RWPE2 (cell line): ENCODE measurements at regions not wholly inside any gene's neighbourhood (a gene's known extent, or its start where the extent isn't known, plus 50 kb on each side); places are given as distances from the start of the nearest gene placed in this dataset.

Experiments
- ATAC-seq: fragments of 200-7000 bp; cut with Tn5 transposase; 3 replicates; pipeline ENCODE4 v1.9.1; 2021; ENCODE audit warnings: low read depth
- DNase-seq: peaks from one replicate; pipeline ENCODE4 v3.0.0-alpha.2; 2020; ENCODE audit warnings: low spot score
- H3K27ac ChIP-seq: fragments of 450-650 bp; 2 replicates; pipeline ENCODE4 v1.5.1; 2017; ENCODE audit warnings: mild to moderate bottlenecking; ENCODE audit not compliant: poor library complexity, severe bottlenecking
- H3K27me3 ChIP-seq: fragments of 250-450 bp; sonication (Bioruptor Pico); 2 replicates; pipeline ENCODE4 v1.5.1; 2021; ENCODE audit warnings: mild to moderate bottlenecking, moderate library complexity; ENCODE audit not compliant: insufficient read depth, poor library complexity, severe bottlenecking
- H3K36me3 ChIP-seq: fragments of 250-450 bp; sonication (Bioruptor Pico); 2 replicates; pipeline ENCODE4 v1.5.1; 2020; ENCODE audit warnings: low read depth, mild to moderate bottlenecking, moderate library complexity
- H3K4me1 ChIP-seq: fragments of 250-450 bp; sonication (Bioruptor Pico); 2 replicates; pipeline ENCODE4 v1.5.1; 2021; ENCODE audit warnings: mild to moderate bottlenecking, moderate library complexity; ENCODE audit not compliant: insufficient read depth, poor library complexity, severe bottlenecking
- H3K4me3 ChIP-seq: fragments of 250-450 bp; sonication (Bioruptor Pico); 2 replicates; pipeline ENCODE4 v1.5.1; 2021; ENCODE audit warnings: mild to moderate bottlenecking, moderate library complexity; ENCODE audit not compliant: severe bottlenecking
- H3K9me3 ChIP-seq: fragments of 250-450 bp; sonication (Bioruptor Pico); 2 replicates; pipeline ENCODE4 v1.5.1; 2021; ENCODE audit warnings: mild to moderate bottlenecking, moderate library complexity; ENCODE audit not compliant: severe bottlenecking
- TF ChIP-seq, protein P1 (sequence below): fragments of 450-650 bp; IDR thresholded peaks from one replicate; pipeline ENCODE4 v1.5.1; 2017; ENCODE audit warnings: mild to moderate bottlenecking, moderate library complexity; ENCODE audit not compliant: poor library complexity, severe bottlenecking

DNA sequence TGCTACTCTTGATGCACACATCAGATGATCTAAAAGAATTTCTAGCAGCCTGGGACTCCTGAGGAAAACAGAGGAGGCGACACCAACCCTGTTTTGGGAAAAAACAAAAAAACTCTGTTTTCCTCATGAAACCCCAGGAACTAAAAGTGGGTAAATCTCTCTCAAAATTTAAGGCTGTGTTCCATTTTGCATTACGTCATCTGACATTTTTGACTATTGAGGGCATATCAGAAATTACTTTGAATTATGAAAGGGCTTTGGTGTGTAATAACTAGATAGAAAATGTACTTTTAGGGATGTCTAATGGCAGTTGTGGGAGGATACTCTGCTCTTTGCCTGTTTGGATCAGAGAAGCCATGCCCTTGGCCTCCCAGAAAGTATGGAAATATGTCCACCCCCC is 963.0 kb downstream of the CNTNAP5 start:
- no peaks in the 10 kb centered on the region for H3K27me3 ChIP-seq
- TF ChIP-seq, protein P1, sequence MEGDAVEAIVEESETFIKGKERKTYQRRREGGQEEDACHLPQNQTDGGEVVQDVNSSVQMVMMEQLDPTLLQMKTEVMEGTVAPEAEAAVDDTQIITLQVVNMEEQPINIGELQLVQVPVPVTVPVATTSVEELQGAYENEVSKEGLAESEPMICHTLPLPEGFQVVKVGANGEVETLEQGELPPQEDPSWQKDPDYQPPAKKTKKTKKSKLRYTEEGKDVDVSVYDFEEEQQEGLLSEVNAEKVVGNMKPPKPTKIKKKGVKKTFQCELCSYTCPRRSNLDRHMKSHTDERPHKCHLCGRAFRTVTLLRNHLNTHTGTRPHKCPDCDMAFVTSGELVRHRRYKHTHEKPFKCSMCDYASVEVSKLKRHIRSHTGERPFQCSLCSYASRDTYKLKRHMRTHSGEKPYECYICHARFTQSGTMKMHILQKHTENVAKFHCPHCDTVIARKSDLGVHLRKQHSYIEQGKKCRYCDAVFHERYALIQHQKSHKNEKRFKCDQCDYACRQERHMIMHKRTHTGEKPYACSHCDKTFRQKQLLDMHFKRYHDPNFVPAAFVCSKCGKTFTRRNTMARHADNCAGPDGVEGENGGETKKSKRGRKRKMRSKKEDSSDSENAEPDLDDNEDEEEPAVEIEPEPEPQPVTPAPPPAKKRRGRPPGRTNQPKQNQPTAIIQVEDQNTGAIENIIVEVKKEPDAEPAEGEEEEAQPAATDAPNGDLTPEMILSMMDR: no peak

DNA sequence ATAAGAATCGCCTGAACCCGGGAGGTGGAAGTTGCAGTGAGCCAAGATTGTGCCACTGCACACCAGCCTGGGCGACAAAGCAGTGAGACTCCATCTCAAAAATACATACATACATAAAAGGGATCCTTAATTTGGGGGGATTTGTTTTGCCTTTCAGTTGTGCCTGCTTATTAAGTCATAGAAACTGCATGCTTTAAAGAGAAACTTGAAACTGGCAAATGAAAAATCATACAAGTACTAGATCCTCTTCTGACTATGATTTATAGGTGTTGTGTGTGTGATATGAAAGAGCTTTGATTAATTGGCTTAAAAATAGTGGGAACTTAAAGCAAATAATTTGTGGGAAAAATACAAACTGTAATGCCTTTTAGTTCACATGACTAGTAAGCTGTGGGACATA is 963.7 kb downstream of the CNTNAP5 start:
- no peak for ATAC-seq
- Histone ChIP-seq H3K9me3 (peaks cover 1% of the 10 kb centered on the region), H3K36me3 (no peaks in the 10 kb centered on the region), H3K4me3 (no peak overlapping the region), H3K4me1 (peaks cover 18% of the 10 kb centered on the region), H3K27me3 (no peaks in the 10 kb centered on the region), H3K27ac (no peak overlapping the region)
- no peak for DNase-seq
- TF ChIP-seq, protein P1: no peak

More for the DNA sequence above, 963.0 kb downstream of the CNTNAP5 start:
- no peak for ATAC-seq
- peaks cover 1% of the 10 kb centered on the region for H3K9me3 ChIP-seq
- no peaks in the 10 kb centered on the region for H3K36me3 ChIP-seq
- peaks cover 23% of the 10 kb centered on the region for H3K4me1 ChIP-seq
- H3K27ac ChIP-seq: no peak overlapping the region
- H3K4me3 ChIP-seq: no peak overlapping the region
- no peak for DNase-seq

DNA sequence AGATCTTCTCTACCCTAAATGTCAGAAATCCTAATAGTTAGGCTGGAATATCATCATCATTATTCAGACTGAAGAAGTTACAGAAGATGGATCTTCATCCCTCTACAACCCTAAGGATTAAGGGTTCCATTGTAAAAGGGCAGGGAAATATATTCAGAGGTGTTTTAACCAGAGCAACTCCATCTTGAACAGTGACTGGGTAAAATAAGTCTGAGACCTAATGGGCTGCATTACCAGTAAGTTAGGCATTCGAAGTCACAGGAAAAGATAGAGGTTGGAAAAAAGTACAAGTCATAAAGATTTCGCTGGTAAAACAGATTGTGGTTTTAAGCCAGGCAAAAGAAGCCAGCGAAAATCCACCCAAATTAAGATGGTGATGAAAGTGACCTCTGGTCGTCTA is 968.7 kb downstream of the CNTNAP5 start:
- TF ChIP-seq, protein P1: no peak
- no peak overlapping the region for H3K4me3 ChIP-seq
- no peaks in the 10 kb centered on the region for H3K27me3 ChIP-seq
- no peaks in the 10 kb centered on the region for H3K36me3 ChIP-seq
- no peak overlapping the region for H3K27ac ChIP-seq
- peaks cover 1% of the 10 kb centered on the region for H3K9me3 ChIP-seq
- no peaks in the 10 kb centered on the region for H3K4me1 ChIP-seq
- no peak for ATAC-seq
- DNase-seq: no peak

DNA sequence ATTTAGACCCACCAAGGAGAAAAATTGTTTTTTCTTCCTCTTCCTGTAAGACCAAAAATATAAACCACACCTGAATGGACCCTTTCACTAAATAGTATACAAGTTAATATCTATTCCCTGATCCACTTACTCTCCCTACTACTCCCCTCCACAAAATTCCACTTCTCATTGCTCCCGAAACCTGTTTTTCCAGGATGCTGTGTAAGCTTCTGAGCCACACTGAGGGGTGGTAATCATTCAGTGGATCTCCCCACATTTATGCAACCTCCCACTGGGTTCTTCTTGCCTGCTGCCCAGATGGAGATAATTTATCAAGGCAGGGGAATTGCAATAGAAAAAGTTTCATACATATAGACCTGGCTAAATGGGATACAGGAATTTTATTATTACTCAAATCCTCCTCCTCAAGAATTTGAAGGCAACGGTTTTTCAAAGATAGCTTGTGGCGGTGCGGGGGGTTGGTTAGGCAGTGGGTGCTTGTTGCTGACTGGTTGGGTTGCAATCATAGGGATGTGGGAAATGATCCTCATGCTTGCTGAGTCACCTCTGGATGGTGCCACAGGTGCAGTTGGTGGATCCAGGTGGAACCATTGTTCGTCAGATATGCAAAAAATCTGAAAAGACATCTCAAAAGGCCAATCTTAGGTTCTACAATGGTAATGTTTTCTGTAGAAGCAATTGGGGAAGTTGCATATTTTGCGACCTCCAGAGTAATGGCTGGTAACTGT is 970.3 kb downstream of the CNTNAP5 start:
- H3K27ac ChIP-seq: no peak overlapping the region
- H3K9me3 ChIP-seq: no peaks in the 10 kb centered on the region
- DNase-seq: no peak
- no peaks in the 10 kb centered on the region for H3K27me3 ChIP-seq
- H3K4me1 ChIP-seq: no peaks in the 10 kb centered on the region
- H3K36me3 ChIP-seq: no peaks in the 10 kb centered on the region
- no peak overlapping the region for H3K4me3 ChIP-seq
- TF ChIP-seq, protein P1: no peak
- no peak for ATAC-seq

DNA sequence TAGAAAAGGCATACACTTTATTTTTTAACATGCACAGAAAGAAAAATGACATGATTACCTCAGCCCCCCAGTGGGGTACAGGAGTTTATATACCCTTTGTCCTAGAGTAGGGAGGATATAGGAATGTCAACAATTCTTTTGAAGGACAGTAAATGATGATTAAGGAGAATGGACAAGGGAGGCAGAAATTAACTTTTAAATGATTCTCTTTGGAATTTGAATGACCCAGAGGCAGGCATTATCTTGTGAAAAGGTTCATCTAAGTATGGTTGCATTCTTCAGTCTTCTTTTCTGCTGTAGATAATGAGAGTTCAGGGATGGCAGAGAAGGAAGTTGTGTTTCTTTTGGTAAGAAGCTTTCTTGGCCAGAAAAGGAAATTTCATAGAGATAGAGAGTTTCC is 971.3 kb downstream of the CNTNAP5 start:
- H3K36me3 ChIP-seq: no peaks in the 10 kb centered on the region
- H3K4me1 ChIP-seq: no peaks in the 10 kb centered on the region
- H3K27ac ChIP-seq: no peak overlapping the region
- no peaks in the 10 kb centered on the region for H3K27me3 ChIP-seq
- no peak overlapping the region for H3K4me3 ChIP-seq
- no peak for DNase-seq
- no peak for ATAC-seq
- no peaks in the 10 kb centered on the region for H3K9me3 ChIP-seq
- TF ChIP-seq, protein P1: no peak
